ENCODE measurements at regions not wholly inside any gene's neighbourhood (a gene's known extent, or its start where the extent isn't known, plus 50 kb on each side); places are given as distances from the start of the nearest gene placed in this dataset.

DNA sequence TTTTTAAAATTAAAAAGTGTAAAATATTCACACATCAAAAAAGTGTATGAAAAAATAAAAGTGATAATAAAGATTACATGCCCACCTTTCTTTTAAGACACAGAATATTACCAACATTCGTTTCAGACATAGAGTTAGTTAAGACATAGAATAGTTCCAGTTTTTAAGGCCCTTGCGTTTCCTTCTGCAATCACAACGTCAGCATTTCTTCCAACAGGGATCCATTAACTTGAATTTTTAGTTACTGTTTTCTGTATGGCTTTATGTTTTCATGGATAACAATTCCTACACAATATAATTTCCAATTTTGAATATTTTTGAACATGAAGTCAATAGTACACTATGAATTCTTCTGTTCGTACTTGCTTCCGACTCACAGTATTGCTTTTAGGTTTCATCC is 170.8 kb upstream of the C11orf87 start:
- DNase-seq (ENCODE audit: low read depth in 1 of 2, low spot score in 2 of 2) (no peak), FAIRE-seq (no peak)
- Histone ChIP-seq H3K79me2 (ENCODE audit: control insufficient read depth in 1 of 2, insufficient read depth in 2 of 2, low read length in 2 of 2) (no peaks in the 10 kb centered on the region), H3K9me3 (ENCODE audit: insufficient read depth in 2 of 2, low read depth in 1 of 2, low read length in 1 of 2) (no peaks in the 10 kb centered on the region), H4K91ac (replicated peaks; ENCODE audit: insufficient read length, low read length) (no peak overlapping the region), H3K9ac (replicated peaks in 1 of 4; ENCODE audit: extremely low read depth in 1 of 4, low read depth in 3 of 4, low read length in 3 of 4) (no peak overlapping the region), H3K18ac (ENCODE audit: extremely low read depth, low read length) (no peak overlapping the region), H3K36me3 (ENCODE audit: control insufficient read depth in 2 of 4, insufficient read depth in 4 of 4, low read length in 3 of 4) (no peaks in the 10 kb centered on the region), H2BK120ac (replicated peaks; ENCODE audit: low read depth, low read length) (no peak overlapping the region), H2BK20ac (ENCODE audit: low read length) (no peak overlapping the region), H3K23ac (ENCODE audit: insufficient read length) (no peak overlapping the region), H2AK5ac (ENCODE audit: low read depth, low read length) (no peak overlapping the region), H2BK5ac (ENCODE audit: low read depth, low read length) (no peak overlapping the region), H3K14ac (ENCODE audit: insufficient read length) (no peak overlapping the region), H3K27me3 (replicated peaks in 1 of 4; ENCODE audit: control insufficient read depth in 3 of 4, extremely low read depth in 1 of 4, insufficient read depth in 3 of 4, low read length in 3 of 4) (no peaks in the 10 kb centered on the region), H3K79me1 (ENCODE audit: low read depth, low read length) (no peaks in the 10 kb centered on the region), H2BK15ac (ENCODE audit: low read length) (no peak overlapping the region), H4K20me1 (replicated peaks in 1 of 2; ENCODE audit: control insufficient read depth in 1 of 2, insufficient read depth in 2 of 2, low read length in 2 of 2) (no peaks in the 10 kb centered on the region), H3K4me3 (ENCODE audit: extremely low read depth in 1 of 4, insufficient read depth in 2 of 4, low read depth in 3 of 4, low read length in 4 of 4) (no peak overlapping the region), H3K23me2 (ENCODE audit: low read depth, low read length) (no peaks in the 10 kb centered on the region), H3K27ac (ENCODE audit: low read depth, low read length) (no peak overlapping the region), H4K8ac (ENCODE audit: extremely low read depth, insufficient read depth, low read length) (no peak overlapping the region), H3K56ac (replicated peaks; ENCODE audit: insufficient read length, low read depth, low read length) (no peak overlapping the region), H3K4ac (replicated peaks; ENCODE audit: insufficient read length, low read depth, low read length) (no peak overlapping the region), H2BK12ac (ENCODE audit: low read depth, low read length) (no peak overlapping the region), H2AFZ (ENCODE audit: low read length) (no peak overlapping the region), H3K4me1 (replicated peaks in 1 of 4; ENCODE audit: control insufficient read depth in 3 of 4, insufficient read depth in 4 of 4, low read length in 3 of 4) (no peaks in the 10 kb centered on the region), H4K5ac (ENCODE audit: insufficient read length, low read depth, low read length) (no peak overlapping the region), H3K4me2 (ENCODE audit: insufficient read depth in 1 of 2, low read depth in 2 of 2, low read length in 2 of 2) (no peak overlapping the region)
- CTCF ChIA-PET (ENCODE audit: partially characterized antibody): no interaction called here
- TF ChIP-seq BCL11A (IDR thresholded peaks at IDR 0.05; ENCODE audit: low read depth in 2 of 2, low read length in 2 of 2) (no peak), HDAC6 (IDR thresholded peaks at IDR 0.05; ENCODE audit: low read depth, low read length) (no peak), SP2 (IDR thresholded peaks at IDR 0.05; ENCODE audit: low read length) (no peak), JUND (IDR thresholded peaks at IDR 0.05; ENCODE audit: low read length) (no peak), EP300 (IDR thresholded peaks at IDR 0.05; ENCODE audit: borderline replicate concordance in 1 of 2, low read depth in 2 of 2, low read length in 2 of 2) (no peak), YY1 (IDR thresholded peaks at IDR 0.05; ENCODE audit: low read depth, low read length) (no peak), CTCF (IDR thresholded peaks at IDR 0.05; ENCODE audit: control extremely low read depth in 1 of 3, insufficient read depth in 1 of 3, low read depth in 1 of 3, low read length in 3 of 3) (no peak), SIN3A (conservative IDR thresholded peaks at IDR 0.05 in 1 of 2, IDR thresholded peaks at IDR 0.05 in 1 of 2; ENCODE audit: low read depth in 1 of 2, low read length in 2 of 2) (no peak), POLR2AphosphoS5 (IDR thresholded peaks at IDR 0.05; ENCODE audit: low read depth, low read length) (no peak)
- POLR2A ChIA-PET (ENCODE audit: partially characterized antibody): no interaction called here
- WGBS, 2 experiments (ENCODE audit: extremely low coverage in 1 of 2, insufficient coverage in 1 of 2, insufficient read length in 1 of 2, insufficient replicate concordance in 2 of 2, low coverage in 1 of 2, low lambda C conversion rate in 2 of 2, missing lambda C conversion rate in 1 of 2): 95% methylated on average over 5 of the region's 5 CpGs; no CpG with 5 or more reads in 1 of the 2 experiments
